Fibroblast of lung (primary cell): ENCODE measurements at regions not wholly inside any gene's neighbourhood (a gene's known extent, or its start where the extent isn't known, plus 50 kb on each side); places are given as distances from the start of the nearest gene placed in this dataset.

Experiments
- DNase-seq, 2 donors: peaks; one replicate each; pipeline versions ENCODE4 v3.0.0 to v3.0.0-alpha.2; 2010; ENCODE audit warnings: low read depth in 2 of 2
- H2AFZ ChIP-seq: 2 replicates; pipeline ENCODE4 v1.5.1; 2012; ENCODE audit warnings: low read length, control low read depth, inconsistent platforms
- H3K27ac ChIP-seq: 2 replicates; pipeline ENCODE4 v1.5.1; 2011; ENCODE audit warnings: low read length, control low read depth; ENCODE audit not compliant: insufficient read depth
- H3K27me3 ChIP-seq: 2 replicates; pipeline ENCODE4 v1.5.1; 2011; ENCODE audit warnings: mild to moderate bottlenecking, low read length; ENCODE audit not compliant: control insufficient read depth, insufficient read depth
- H3K36me3 ChIP-seq: 2 replicates; pipeline ENCODE4 v1.5.1; 2011; ENCODE audit warnings: low read length; ENCODE audit not compliant: control insufficient read depth, insufficient read depth
- H3K4me1 ChIP-seq: 2 replicates; pipeline ENCODE4 v1.5.1; 2011; ENCODE audit warnings: low read length; ENCODE audit not compliant: control insufficient read depth, insufficient read depth; ENCODE audit errors: extremely low read depth
- H3K4me2 ChIP-seq: 2 replicates; pipeline ENCODE4 v1.5.1; 2011; ENCODE audit warnings: low read length, control low read depth; ENCODE audit not compliant: insufficient read depth; ENCODE audit errors: extremely low read depth
- H3K4me3 ChIP-seq, 4 experiments: fragments of 200-600 bp in 1 of 4; sonication (generic) in 1 of 4; replicated peaks in 1 of 4; 2 replicates each; pipeline ENCODE4 v1.5.1; 2011 to 2016; ENCODE audit warnings: low read length in 4 of 4, low read depth in 3 of 4, mild to moderate bottlenecking in 3 of 4, control low read depth in 2 of 4, inconsistent platforms in 1 of 4, mixed read lengths in 1 of 4; ENCODE audit not compliant: insufficient read depth in 1 of 4; ENCODE audit errors: control extremely low read depth in 1 of 4
- H3K79me2 ChIP-seq: 2 replicates; pipeline ENCODE4 v1.5.1; 2012; ENCODE audit warnings: mild to moderate bottlenecking, low read length, inconsistent platforms; ENCODE audit not compliant: control insufficient read depth, insufficient read depth
- H3K9ac ChIP-seq: 2 replicates; pipeline ENCODE4 v1.5.1; 2011; ENCODE audit warnings: mild to moderate bottlenecking, low read length, control low read depth; ENCODE audit not compliant: insufficient read depth
- H3K9me3 ChIP-seq: 2 replicates; pipeline ENCODE4 v1.5.1; 2012; ENCODE audit warnings: low read depth, low read length; ENCODE audit not compliant: control insufficient read depth, insufficient read depth
- H4K20me1 ChIP-seq: 2 replicates; pipeline ENCODE4 v1.5.1; 2011; ENCODE audit warnings: low read length; ENCODE audit not compliant: control insufficient read depth, insufficient read depth; ENCODE audit errors: extremely low read depth
- EZH2 ChIP-seq: IDR thresholded peaks from 2 replicates; pipeline ENCODE4 v1.5.1; 2012; ENCODE audit warnings: low read length, control low read depth, mild to moderate bottlenecking; ENCODE audit errors: missing control alignments
- TF ChIP-seq, protein P1 (sequence below), 2 donors: IDR thresholded peaks in 1 of 2; conservative IDR thresholded peaks in 1 of 2; 1 replicate in 1 of 2; 2 replicates in 1 of 2; pipeline ENCODE4 v1.5.1; 2011 to 2012; ENCODE audit warnings: low read length in 2 of 2, control low read depth in 1 of 2, inconsistent platforms in 1 of 2, low read depth in 1 of 2, mild to moderate bottlenecking in 1 of 2

DNA sequence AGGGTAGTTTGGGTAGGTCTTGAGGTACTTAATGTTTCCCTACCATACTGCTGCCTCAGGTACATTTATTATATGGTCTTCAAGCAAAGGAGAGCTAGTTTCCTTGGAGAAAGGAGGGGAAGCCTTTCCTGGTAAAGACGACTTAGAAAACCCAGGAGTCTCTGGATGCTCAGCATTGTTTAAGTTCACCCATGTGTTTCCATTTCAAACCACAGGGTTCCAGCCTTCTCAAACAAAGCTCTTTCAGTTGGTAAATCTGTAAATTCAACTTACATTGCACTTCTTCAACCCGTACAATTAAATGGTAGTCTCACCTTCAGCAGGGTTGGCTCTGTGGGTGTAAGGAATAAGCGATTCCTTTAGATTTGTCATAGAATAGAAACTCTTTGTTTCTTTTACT is 111.9 kb upstream of the UNC5C start:
- Histone ChIP-seq H3K9ac (no peak overlapping the region), H2AFZ (no peak overlapping the region), H3K4me3 (no peak overlapping the region), H3K9me3 (no peaks in the 10 kb centered on the region), H3K27me3 (no peaks in the 10 kb centered on the region), H4K20me1 (no peaks in the 10 kb centered on the region), H3K4me2 (no peak overlapping the region), H3K36me3 (no peaks in the 10 kb centered on the region), H3K27ac (no peak overlapping the region), H3K4me1 (no peaks in the 10 kb centered on the region), H3K79me2 (no peaks in the 10 kb centered on the region)
- TF ChIP-seq EZH2: no peak
- TF ChIP-seq, protein P1, sequence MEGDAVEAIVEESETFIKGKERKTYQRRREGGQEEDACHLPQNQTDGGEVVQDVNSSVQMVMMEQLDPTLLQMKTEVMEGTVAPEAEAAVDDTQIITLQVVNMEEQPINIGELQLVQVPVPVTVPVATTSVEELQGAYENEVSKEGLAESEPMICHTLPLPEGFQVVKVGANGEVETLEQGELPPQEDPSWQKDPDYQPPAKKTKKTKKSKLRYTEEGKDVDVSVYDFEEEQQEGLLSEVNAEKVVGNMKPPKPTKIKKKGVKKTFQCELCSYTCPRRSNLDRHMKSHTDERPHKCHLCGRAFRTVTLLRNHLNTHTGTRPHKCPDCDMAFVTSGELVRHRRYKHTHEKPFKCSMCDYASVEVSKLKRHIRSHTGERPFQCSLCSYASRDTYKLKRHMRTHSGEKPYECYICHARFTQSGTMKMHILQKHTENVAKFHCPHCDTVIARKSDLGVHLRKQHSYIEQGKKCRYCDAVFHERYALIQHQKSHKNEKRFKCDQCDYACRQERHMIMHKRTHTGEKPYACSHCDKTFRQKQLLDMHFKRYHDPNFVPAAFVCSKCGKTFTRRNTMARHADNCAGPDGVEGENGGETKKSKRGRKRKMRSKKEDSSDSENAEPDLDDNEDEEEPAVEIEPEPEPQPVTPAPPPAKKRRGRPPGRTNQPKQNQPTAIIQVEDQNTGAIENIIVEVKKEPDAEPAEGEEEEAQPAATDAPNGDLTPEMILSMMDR (conservative IDR thresholded peaks at IDR 0.05 in 1 of 2, IDR thresholded peaks at IDR 0.05 in 1 of 2; ENCODE audit: low read depth in 1 of 2, low read length in 2 of 2): no peak
- DNase-seq: no peak

DNA sequence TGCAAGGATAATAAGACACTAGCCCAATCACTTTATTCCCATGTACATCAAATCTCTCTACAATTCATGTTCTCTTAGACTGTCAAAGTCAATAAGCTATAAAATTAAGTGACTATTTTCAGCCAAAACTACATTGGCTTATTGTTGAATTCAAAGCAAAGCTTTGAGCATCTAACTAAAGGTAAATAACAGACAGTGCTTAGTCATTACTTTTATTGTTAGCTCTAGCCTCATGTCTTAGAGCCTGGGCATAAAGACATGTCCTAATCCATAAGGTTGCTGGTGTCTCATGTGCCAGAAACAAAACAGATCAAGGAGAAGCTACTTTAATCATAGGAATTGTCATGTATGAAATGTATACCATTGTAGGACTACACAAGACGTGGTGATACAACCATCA is 103.1 kb upstream of the UNC5C start:
- Histone ChIP-seq H3K36me3 (no peaks in the 10 kb centered on the region), H3K4me1 (no peaks in the 10 kb centered on the region), H3K9ac (no peak overlapping the region), H3K79me2 (no peaks in the 10 kb centered on the region), H2AFZ (no peak overlapping the region), H3K27me3 (no peaks in the 10 kb centered on the region), H3K4me2 (no peak overlapping the region), H3K27ac (no peak overlapping the region), H3K4me3 (no peak overlapping the region), H4K20me1 (no peaks in the 10 kb centered on the region), H3K9me3 (no peaks in the 10 kb centered on the region)
- no peak for DNase-seq
- TF ChIP-seq EZH2: no peak
- TF ChIP-seq, protein P1 (conservative IDR thresholded peaks at IDR 0.05 in 1 of 2, IDR thresholded peaks at IDR 0.05 in 1 of 2; ENCODE audit: low read depth in 1 of 2, low read length in 2 of 2): no peak

DNA sequence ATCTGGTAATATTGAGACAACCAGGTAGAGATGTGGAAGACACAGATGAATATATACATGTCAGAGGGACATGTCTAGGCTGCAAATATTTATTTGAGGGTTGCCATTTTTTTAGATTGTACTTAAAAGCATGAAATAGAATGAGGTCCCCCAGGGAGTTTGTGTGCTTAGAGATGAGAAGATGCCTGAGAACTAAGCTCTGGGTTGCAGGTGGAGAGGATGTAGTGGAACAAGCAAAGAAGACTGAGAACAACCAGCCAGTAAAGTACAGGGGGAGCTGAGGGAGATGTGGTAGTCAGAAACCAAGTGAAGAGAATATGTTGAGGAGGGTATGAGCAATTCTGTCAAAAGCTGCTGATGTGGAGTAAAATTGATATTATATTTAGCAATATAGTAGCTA is 95.6 kb upstream of the UNC5C start:
- H3K4me2 ChIP-seq: no peak overlapping the region
- H3K79me2 ChIP-seq: no peaks in the 10 kb centered on the region
- no peak for DNase-seq
- H4K20me1 ChIP-seq: no peaks in the 10 kb centered on the region
- no peak overlapping the region for H3K9ac ChIP-seq
- no peaks in the 10 kb centered on the region for H3K27me3 ChIP-seq
- H3K4me3 ChIP-seq: no peak overlapping the region
- H3K27ac ChIP-seq: no peak overlapping the region
- TF ChIP-seq, protein P1 (conservative IDR thresholded peaks at IDR 0.05 in 1 of 2, IDR thresholded peaks at IDR 0.05 in 1 of 2; ENCODE audit: low read depth in 1 of 2, low read length in 2 of 2): no peak
- no peak for TF ChIP-seq EZH2
- no peaks in the 10 kb centered on the region for H3K9me3 ChIP-seq
- H3K36me3 ChIP-seq: no peaks in the 10 kb centered on the region
- no peaks in the 10 kb centered on the region for H3K4me1 ChIP-seq
- H2AFZ ChIP-seq: no peak overlapping the region
